Uterus (tissue), 2 donors: ENCODE measurements at regions not wholly inside any gene's neighbourhood (a gene's known extent, or its start where the extent isn't known, plus 50 kb on each side); places are given as distances from the start of the nearest gene placed in this dataset.

Experiments used
- CTCF ChIP-seq, 4 experiments: fragments of 200-600 bp in 2 of 4; fragments of 450-650 bp in 2 of 4; sonication (generic) in 2 of 4; IDR thresholded peaks; one replicate each; pipeline ENCODE4 v1.5.1; 2016 to 2019; ENCODE audit warnings: antibody characterized with exemption in 4 of 4, mild to moderate bottlenecking in 2 of 4, moderate library complexity in 1 of 4
- POLR2A ChIP-seq, 2 donors: fragments of 450-650 bp; IDR thresholded peaks; one replicate each; pipeline ENCODE4 v1.6.1; 2016; ENCODE audit warnings: antibody characterized with exemption in 2 of 2, mild to moderate bottlenecking in 1 of 2, moderate library complexity in 1 of 2

GRCh38 chr1:68372487-68372886 lies 77.3 kb downstream of the RPE65 start:
- TF ChIP-seq POLR2A (IDR thresholded peaks at IDR 0.05) (no peak), CTCF (IDR thresholded peaks at IDR 0.05) (no peak)
